Stimulated activated CD8-positive, alpha-beta memory T cell treated with anti-CD3 and anti-CD28 coated beads, Interleukin-7, amount 100 ng/mL, for 1 hour (primary cell): ENCODE measurements at regions not wholly inside any gene's neighbourhood (a gene's known extent, or its start where the extent isn't known, plus 50 kb on each side); places are given as distances from the start of the nearest gene placed in this dataset.

ENCODE experiments used
- DNase-seq, 2 donors: peaks; one replicate each; pipeline ENCODE4 v3.0.0-alpha.2; 2020; ENCODE audit warnings: low read depth in 2 of 2

DNA sequence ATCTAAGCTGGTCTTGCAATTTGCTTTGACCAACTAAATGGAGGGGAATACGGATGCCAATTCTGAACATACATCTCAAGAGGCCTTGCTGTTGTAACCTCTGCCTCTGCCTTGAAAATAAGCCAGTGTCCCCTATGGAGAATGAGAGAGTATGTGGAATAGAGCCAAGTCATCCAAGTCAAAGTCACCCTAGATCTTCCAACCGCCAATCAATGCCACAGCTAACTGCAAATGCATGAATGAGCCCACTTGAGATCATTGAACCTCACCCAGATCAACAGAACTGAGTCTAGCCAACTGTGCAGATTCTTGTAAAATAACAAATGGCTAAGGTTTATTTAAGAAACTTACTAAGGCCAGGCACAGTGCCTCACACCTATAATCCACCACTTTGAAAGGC, 139.8 kb upstream of the TANK start:
- DNase-seq = no peak

- DNase-seq = no peak
These were observed 131.6 kb upstream of the TANK start for GRCh38 chr2:161028581-161028980.

- no peak for DNase-seq
These were observed 130.9 kb upstream of the TANK start for GRCh38 chr2:161029321-161029720.

- DNase-seq = no peak
These were observed 129.8 kb upstream of the TANK start for GRCh38 chr2:161030260-161031063.

GRCh38 chr2:161031511-161031910, 128.7 kb upstream of the TANK start:
- DNase-seq = no peak

DNA sequence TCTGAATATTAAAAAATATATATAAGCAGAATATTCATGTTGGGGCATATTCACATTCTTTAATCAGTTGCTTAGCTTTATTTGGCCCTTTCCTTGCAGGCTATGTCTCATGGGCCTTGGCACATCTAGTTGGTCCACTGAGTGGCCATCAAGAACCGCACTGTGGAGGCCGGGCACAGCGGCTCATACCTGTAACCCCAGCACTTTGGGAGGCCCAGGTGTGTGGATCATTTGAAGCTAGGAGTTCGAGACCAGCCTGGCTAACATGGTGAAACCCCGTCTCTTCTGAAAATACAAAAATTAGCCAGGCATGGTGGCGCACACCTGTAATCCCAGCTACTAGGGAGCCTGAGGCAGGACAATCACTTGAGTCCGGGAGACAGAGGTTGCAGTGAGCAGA, 127.6 kb upstream of the TANK start:
- DNase-seq = no peak

DNA sequence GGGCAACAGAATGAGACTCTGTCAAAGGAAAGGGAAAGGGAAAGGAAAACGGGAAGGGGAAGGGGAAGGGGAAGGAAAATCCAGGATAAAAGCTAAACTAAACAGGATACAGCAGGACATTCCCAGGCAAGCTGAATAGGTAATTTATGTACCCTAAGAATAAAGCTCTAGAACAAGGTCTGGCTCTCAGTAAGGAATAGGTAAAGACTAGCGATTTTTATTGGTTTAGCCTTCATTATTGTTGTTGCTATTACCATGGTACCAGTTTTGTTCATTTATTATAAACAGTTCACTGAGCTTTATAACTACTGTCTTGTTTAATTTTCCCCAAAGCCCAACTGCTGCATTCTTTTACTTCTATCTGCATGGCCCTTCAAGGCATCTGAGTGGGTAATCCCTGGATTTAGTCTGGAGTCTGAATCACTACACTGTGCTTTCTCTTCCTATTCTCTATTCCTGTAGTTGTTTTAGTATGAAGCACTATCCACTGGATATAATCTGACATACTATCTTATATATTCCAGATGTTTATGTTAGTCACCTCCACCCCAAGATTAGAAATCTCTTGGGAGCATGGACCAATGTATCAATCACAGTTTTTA, 127.1 kb upstream of the TANK start:
- DNase-seq = no peak

- no peak for DNase-seq
These were observed 123.3 kb upstream of the TANK start for GRCh38 chr2:161036926-161037325.

DNA sequence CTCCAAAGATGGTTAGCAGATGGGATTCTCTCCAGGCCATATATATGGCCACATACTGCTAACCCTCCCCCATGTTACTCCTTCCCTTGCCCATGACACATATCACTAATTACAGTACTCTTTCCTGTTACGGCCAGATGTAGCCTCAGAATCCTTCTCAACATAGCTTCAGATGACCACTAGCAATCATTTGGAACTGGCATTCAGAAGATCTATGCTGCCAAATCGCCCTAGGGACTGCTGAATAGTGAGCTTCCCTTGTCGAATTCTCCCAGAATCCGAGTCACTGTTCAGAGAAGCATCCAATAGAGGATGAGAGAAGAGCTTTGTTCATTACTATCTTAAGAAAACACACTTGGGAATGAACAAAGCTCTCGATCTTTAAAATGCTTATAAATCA, 121.2 kb upstream of the TANK start:
- DNase-seq = no peak

DNA sequence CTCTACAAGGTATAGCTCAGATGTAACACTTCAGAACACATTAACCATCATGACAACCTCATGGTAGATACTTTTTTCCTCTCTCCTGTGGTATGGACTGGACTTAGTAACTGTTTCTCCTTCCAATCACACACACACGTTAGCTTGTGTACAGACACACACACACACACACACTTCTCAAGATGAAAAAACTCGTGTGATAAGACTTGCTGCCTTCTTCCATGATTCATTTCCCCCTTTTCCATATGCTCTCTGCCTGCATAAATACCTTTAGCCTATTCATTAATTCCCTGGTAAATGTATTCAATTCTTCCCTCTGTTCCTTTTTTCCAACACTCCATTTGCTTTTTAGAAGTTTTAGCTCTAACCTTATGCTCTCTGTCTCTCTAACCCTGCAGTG, 118.9 kb upstream of the TANK start:
- no peak for DNase-seq

DNA sequence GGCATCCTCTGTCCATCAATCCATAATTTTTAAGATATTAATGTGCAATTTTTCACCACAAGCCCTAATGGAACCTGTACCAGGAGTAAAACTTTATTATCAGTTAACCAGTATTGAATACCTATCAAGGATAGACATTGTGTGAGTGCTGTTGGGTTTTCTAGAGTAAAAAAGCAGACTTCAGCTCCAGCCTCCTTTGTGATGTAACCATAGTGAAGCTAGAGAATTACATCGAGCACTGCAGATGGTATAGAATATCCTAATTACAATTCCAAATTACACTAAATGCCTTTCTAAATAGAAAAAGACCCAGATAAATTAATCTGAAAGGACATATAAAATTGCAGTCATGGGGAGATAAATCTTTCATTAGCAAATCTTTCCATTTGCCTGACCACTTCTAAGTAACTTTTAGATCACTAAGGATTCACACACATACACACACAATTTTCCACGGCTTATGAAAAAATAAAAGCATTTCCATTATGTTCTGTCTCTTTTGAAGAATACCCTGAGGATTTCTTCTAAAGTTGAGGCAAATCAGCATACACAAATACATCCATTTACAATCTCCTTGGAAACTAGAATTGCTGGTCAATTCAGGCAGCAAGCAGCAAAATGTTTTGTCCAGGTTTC, 117.1 kb upstream of the TANK start:
- no peak for DNase-seq

- no peak for DNase-seq
These were observed 115.9 kb upstream of the TANK start for GRCh38 chr2:161044095-161044865.

GRCh38 chr2:161044921-161045320, 115.3 kb upstream of the TANK start:
- DNase-seq = no peak

- no peak for DNase-seq
These were observed 114.5 kb upstream of the TANK start for GRCh38 chr2:161045726-161046125.

- no peak for DNase-seq
These were observed 113.4 kb upstream of the TANK start for GRCh38 chr2:161046876-161047275.

DNA sequence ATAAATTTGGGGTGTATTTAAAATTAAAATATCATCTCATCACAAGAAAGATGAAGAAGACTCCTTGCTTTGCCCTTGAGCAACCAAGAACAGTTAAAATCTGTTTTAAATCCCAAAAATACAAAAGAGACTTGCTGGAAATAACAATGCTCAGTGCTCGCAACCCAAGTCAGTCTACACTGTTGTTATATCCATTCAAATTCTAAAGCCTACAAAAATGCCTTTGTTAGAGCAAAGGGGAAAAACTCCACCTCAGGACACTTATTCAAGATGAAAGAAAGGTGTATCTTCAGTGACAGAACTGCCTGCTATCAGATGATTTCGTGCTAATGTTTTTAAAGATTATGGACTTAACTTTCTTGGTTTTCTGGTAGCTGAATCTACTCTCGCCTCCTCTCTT, 111.9 kb upstream of the TANK start:
- DNase-seq = no peak

GRCh38 chr2:161049559-161049958, 110.7 kb upstream of the TANK start:
- no peak for DNase-seq

DNA sequence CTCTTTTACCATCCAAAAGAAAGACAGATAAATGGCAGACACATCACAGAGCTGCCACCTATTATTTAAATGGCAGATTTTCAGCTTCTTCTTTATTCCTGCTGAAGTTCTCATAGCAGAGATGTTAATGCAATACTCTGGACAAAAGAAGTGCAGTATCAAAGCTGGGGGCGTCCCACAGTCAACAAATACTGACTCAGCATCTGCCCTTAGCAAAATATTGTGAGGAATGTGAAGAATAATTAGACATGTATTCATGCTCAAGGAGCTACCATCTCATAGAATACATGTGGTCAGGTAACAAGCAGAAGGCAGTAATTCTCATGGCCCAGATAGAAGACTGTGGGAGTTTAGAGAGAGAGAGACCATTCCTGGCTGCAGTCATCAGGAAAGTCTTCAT, 108.0 kb upstream of the TANK start:
- no peak for DNase-seq

- no peak for DNase-seq
These were observed 104.9 kb upstream of the TANK start for GRCh38 chr2:161055289-161055688.

- DNase-seq = no peak
These were observed 100.8 kb upstream of the TANK start for GRCh38 chr2:161059388-161059787.

DNA sequence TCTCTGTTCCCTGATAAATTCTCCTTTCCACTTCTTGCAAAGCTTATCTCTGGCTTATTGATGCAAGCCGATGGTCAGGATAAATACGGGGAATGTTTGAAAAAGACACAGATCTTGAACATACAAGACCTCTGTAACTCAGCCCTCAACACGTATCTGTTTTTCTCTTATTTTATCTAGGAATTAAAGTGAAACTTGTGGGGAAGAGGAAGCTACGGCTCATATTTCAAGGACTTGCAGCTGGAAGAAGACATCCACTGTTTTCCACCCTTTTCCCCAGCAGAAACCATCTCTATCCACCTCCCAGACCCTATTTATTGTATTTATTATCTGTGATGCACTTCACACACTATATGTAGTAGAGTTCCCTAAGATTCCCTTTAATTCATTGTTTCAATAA, 98.4 kb upstream of the TANK start:
- no peak for DNase-seq

GRCh38 chr2:161063157-161063945, 96.9 kb upstream of the TANK start:
- peak; percentile 22 to 41 for DNase-seq
